ENCODE measurements at regions not wholly inside any gene's neighbourhood (a gene's known extent, or its start where the extent isn't known, plus 50 kb on each side); places are given as distances from the start of the nearest gene placed in this dataset.

DNA sequence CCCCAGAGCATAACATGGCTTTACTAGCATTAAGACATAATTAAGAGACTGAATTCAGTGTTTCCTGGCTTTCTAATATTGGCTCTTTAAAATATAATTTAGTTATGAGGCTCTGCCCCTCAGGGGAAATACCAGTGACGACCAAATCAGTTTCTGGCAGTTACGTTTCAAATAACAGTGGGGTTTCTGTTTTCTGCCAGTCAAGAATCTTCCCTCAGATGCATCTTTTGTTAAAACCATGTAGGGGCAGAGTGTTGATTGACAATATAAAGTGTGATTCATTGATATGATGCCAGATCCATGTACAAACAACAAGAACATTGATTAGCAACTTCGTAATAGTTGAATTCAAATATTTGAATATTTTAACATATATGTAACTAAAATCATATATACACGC lies 1169.7 kb downstream of the DIAPH3 start:
- no peaks in the 10 kb centered on the region for H3K36me3 Mint-ChIP-seq (ENCODE audit: low read depth)
- H3K27ac Mint-ChIP-seq (ENCODE audit: unreplicated experiment) = no peak overlapping the region
- no peak overlapping the region for H3K4me3 Mint-ChIP-seq (ENCODE audit: unreplicated experiment)
- H3K9me3 Mint-ChIP-seq (ENCODE audit: low read depth) = no peaks in the 10 kb centered on the region
- peaks cover 6% of the 10 kb centered on the region for H3K4me1 Mint-ChIP-seq (ENCODE audit: low read depth)
- no peaks in the 10 kb centered on the region for H3K27me3 Mint-ChIP-seq (ENCODE audit: low read depth)
- DNase-seq (ENCODE audit: low spot score) = no peak
- TF ChIP-seq, protein P1, sequence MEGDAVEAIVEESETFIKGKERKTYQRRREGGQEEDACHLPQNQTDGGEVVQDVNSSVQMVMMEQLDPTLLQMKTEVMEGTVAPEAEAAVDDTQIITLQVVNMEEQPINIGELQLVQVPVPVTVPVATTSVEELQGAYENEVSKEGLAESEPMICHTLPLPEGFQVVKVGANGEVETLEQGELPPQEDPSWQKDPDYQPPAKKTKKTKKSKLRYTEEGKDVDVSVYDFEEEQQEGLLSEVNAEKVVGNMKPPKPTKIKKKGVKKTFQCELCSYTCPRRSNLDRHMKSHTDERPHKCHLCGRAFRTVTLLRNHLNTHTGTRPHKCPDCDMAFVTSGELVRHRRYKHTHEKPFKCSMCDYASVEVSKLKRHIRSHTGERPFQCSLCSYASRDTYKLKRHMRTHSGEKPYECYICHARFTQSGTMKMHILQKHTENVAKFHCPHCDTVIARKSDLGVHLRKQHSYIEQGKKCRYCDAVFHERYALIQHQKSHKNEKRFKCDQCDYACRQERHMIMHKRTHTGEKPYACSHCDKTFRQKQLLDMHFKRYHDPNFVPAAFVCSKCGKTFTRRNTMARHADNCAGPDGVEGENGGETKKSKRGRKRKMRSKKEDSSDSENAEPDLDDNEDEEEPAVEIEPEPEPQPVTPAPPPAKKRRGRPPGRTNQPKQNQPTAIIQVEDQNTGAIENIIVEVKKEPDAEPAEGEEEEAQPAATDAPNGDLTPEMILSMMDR (IDR thresholded peaks at IDR 0.05) = no peak

DNA sequence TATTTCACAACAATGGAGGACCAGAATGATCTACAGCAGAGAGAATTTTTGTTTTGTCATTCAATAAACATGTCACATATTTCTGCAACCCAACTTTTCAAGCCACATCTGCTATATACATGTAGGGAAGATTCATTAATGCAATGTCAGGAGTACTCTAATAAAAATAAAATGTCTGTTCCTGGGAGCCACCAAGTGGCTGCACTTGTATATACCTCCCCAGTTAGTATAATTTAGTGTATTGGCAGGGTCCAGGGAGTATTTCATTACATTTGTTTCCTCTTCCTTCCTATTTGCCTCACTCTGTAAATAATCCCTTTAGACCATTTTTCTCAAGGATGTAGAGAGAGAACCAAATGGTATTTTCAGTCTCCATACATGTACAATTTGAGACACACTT lies 1169.0 kb downstream of the DIAPH3 start:
- H3K4me3 Mint-ChIP-seq (ENCODE audit: unreplicated experiment) = no peak overlapping the region
- no peaks in the 10 kb centered on the region for H3K9me3 Mint-ChIP-seq (ENCODE audit: low read depth)
- no peak overlapping the region for H3K27ac Mint-ChIP-seq (ENCODE audit: unreplicated experiment)
- TF ChIP-seq, protein P1 (IDR thresholded peaks at IDR 0.05) = peak; percentile 67
- H3K36me3 Mint-ChIP-seq (ENCODE audit: low read depth) = no peaks in the 10 kb centered on the region
- DNase-seq (ENCODE audit: low spot score) = no peak
- peaks cover under 1% of the 10 kb centered on the region for H3K4me1 Mint-ChIP-seq (ENCODE audit: low read depth)
- no peaks in the 10 kb centered on the region for H3K27me3 Mint-ChIP-seq (ENCODE audit: low read depth)

DNA sequence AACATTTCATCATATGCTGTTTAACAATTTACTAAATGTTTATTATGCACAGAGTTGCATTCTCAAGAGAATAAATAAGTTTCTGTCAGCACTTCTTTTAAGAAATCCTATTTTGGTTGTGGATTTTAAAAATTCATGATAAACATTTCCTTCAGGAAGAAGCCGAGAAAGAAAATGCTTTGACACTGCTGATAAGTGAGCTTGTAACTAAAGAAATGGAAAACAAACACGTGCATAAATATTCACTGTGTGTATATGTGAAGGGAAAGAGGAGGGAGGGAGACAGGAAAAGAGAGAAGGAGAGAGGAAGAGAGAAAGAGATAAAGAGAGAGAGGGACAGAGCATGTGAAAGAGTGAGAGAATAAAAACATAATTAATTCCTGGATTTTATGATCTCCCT lies 1165.0 kb downstream of the DIAPH3 start:
- H3K27me3 Mint-ChIP-seq (ENCODE audit: low read depth) = no peaks in the 10 kb centered on the region
- H3K9me3 Mint-ChIP-seq (ENCODE audit: low read depth) = no peaks in the 10 kb centered on the region
- no peaks in the 10 kb centered on the region for H3K36me3 Mint-ChIP-seq (ENCODE audit: low read depth)
- TF ChIP-seq, protein P1 (IDR thresholded peaks at IDR 0.05) = no peak
- H3K4me1 Mint-ChIP-seq (ENCODE audit: low read depth) = no peaks in the 10 kb centered on the region
- H3K4me3 Mint-ChIP-seq (ENCODE audit: unreplicated experiment) = no peak overlapping the region
- DNase-seq (ENCODE audit: low spot score) = no peak
- H3K27ac Mint-ChIP-seq (ENCODE audit: unreplicated experiment) = no peak overlapping the region

DNA sequence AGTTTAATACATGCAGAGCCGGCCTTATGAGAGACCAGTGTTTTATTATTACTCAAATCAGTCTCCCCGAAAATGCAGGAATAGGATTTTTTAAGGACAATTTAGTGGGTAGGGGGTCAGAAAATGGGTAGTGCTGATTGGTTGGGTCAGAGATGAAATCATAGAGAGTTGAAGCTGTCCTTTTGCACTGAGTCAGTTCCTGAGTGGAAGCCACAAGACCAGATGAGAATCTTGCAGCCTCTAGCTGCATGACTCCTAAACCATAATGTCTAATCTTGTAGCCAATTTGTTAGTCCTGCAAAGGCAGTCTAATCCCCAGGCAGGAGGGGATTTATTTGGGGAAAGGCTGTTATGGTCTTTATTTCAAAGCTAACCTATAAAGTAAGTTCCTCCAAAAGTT lies 1163.9 kb downstream of the DIAPH3 start:
- no peak overlapping the region for H3K4me3 Mint-ChIP-seq (ENCODE audit: unreplicated experiment)

DNA sequence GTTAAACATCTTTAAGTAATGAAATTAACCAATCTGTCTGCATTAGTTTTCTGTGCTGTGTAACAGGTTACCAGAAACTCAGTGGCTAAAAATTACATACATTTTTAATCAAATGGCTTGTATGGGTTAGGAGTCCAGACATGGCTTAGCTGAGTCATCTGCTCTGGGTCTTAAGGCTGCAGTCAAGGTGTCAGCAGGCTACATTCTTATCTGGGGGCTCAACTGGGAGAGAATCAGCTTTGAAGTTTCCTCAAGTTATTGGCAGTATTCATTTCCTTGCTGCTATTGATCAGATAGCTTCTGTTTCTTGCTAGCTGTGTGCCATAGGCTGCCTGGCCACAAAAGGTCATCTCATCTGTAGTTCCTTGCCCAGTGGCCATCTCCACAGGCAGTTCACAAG lies 1163.0 kb downstream of the DIAPH3 start:
- no peak for DNase-seq (ENCODE audit: low spot score)
- Mint-ChIP-seq H3K4me1 (ENCODE audit: low read depth) (no peaks in the 10 kb centered on the region), H3K27me3 (ENCODE audit: low read depth) (no peaks in the 10 kb centered on the region), H3K4me3 (ENCODE audit: unreplicated experiment) (no peak overlapping the region), H3K36me3 (ENCODE audit: low read depth) (no peaks in the 10 kb centered on the region), H3K27ac (ENCODE audit: unreplicated experiment) (no peak overlapping the region), H3K9me3 (ENCODE audit: low read depth) (no peaks in the 10 kb centered on the region)
- TF ChIP-seq, protein P1 (IDR thresholded peaks at IDR 0.05) = no peak

More for the DNA sequence above, 1163.9 kb downstream of the DIAPH3 start:
- no peak overlapping the region for H3K27ac Mint-ChIP-seq (ENCODE audit: unreplicated experiment)
- H3K27me3 Mint-ChIP-seq (ENCODE audit: low read depth) = no peaks in the 10 kb centered on the region
- TF ChIP-seq, protein P1 (IDR thresholded peaks at IDR 0.05) = no peak
- no peak for DNase-seq (ENCODE audit: low spot score)
- H3K36me3 Mint-ChIP-seq (ENCODE audit: low read depth) = no peaks in the 10 kb centered on the region
- H3K4me1 Mint-ChIP-seq (ENCODE audit: low read depth) = no peaks in the 10 kb centered on the region
- H3K9me3 Mint-ChIP-seq (ENCODE audit: low read depth) = no peaks in the 10 kb centered on the region
